SK-MEL-5 (cell line): ENCODE measurements at regions not wholly inside any gene's neighbourhood (a gene's known extent, or its start where the extent isn't known, plus 50 kb on each side); places are given as distances from the start of the nearest gene placed in this dataset.

Experiments used
- DNase-seq: peaks from one replicate; pipeline ENCODE4 v3.0.0-alpha.2; 2016; ENCODE audit warnings: low read depth, low spot score
- in situ Hi-C: cut with HindIII; loops from 2 replicates; pipeline ENCODE4 v1.10.0; 2016; ENCODE audit warnings: low sequenced_read_pairs, high pct_unique_total_duplicates, low pct_unique_long_range_greater_than_20kb

- no peak for DNase-seq
- in situ Hi-C loops, result no loop called here
Measured at GRCh38 chr6:15036690-15037245, 209.1 kb upstream of the JARID2 start.

GRCh38 chr6:15037253-15037652, 208.6 kb upstream of the JARID2 start:
- in situ Hi-C loops, result no loop called here
- no peak for DNase-seq

DNA sequence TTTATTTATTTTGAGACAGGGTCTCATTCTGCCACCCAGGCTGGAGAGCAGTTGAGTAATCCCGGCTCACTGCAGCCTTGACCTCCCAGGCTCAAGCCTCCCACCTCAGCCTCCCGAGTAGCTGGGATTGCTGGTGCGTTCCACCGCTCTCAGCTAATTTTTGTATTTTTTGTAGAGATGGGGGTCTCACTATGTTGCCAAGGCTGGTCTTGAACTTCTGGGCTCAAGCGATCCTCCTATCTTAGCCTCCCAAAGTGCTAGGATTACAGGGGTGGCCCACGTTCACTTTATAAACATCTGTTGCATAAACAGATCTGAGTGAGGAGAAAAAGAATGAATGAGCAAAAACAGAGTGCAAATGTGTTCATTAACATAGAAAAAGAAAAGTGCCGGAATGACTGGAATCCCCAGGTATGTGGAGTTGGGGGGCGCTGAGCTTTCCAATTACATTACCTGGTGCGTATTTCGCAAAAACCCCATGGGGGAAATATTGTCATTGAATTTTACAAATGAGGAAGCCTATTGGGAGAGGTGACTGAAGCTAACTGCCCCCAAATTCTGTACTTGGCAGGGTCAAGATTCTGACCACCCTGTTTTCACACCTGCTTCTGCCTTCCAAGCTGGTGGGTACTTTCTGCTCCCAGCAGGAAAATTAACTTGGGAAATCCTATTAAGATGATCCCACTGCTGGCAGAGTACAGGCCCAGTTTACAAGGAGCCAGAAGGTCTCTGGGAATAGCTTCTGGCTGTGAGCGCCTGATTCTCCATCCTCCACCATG, 207.7 kb upstream of the JARID2 start:
- in situ Hi-C loops, result no loop called here
- DNase-seq, result no peak

- in situ Hi-C loops, result no loop called here
- DNase-seq, result no peak
Measured at GRCh38 chr6:15039136-15039535, 206.7 kb upstream of the JARID2 start.

GRCh38 chr6:15042938-15043337, 202.9 kb upstream of the JARID2 start:
- in situ Hi-C loops, result no loop called here
- DNase-seq, result no peak

- in situ Hi-C loops, result no loop called here
- DNase-seq, result no peak
Measured at GRCh38 chr6:15044146-15044882, 201.6 kb upstream of the JARID2 start.

DNA sequence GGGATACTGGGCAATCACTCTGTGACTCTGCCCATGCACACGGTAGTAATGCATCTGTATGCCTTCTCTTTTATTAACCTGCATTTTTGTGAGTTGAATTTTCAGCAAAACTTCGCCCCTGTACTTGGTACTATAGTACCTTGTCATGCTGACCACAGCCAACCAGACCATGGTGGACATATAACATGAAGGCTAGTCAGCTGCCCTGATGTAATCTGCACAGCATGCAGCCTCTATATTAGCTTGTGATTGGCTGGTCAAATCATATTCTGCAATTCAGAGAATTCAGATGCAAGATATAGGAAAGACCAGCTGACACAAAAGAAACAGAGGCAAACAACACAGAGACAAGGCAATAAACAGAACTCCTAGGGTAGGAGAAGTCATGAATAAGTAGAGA, 200.9 kb upstream of the JARID2 start:
- in situ Hi-C loops, result no loop called here
- DNase-seq, result no peak

DNA sequence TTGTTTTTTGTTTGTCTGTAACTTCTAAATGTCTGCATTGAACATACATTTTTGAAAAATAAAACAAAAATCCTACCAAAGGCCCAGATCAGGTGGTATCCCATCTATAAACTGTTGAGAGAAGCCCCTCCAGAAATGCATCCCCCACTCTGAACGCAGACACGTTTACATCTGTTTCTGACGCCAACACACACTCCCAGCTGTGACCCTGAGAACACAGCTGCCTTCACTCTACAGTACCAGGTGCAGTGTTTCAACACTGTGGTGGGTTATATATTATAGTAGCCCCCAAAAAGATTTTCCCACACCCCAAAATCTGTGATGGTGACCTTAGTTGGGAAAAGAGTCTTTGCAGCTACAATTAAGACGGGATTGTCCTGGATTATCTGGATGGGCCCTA, 199.1 kb upstream of the JARID2 start:
- in situ Hi-C loops, result no loop called here
- DNase-seq, result no peak

- in situ Hi-C loops, result no loop called here
- no peak for DNase-seq
Measured at GRCh38 chr6:15048367-15048766, 197.5 kb upstream of the JARID2 start.

GRCh38 chr6:15058200-15059061, 187.4 kb upstream of the JARID2 start:
- in situ Hi-C loops, result no loop called here
- no peak for DNase-seq

GRCh38 chr6:15061180-15061641, 184.7 kb upstream of the JARID2 start:
- in situ Hi-C loops, result no loop called here
- DNase-seq, result no peak

DNA sequence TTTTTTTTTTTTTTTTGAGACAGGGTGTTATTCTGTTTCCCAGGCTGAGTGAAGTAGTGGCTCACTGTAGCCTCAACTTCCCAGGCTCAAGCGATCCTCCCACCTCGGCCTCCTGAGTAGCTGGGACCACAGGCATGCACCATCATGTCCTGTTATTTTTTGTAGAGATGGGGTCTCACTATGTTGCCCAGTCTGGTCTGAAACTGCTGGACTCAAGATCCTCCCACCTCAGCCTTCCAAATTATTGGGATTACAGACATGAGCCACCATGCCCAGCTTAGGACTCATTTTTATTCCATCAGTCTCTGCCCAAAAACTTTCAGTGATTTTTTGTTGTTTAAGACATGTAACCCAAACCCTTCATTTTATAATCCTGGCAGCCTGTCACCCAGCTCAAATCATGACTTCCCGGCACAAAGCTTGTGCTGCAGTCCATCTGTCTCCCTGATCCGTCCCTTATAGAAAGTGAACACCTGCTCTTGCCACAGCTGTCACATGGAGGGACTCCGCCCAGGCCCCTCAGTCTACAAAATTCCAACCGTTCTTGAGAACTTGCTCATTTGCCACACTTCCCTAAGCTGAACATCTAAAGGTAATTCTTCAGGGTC, 183.9 kb upstream of the JARID2 start:
- in situ Hi-C loops, result no loop called here
- no peak for DNase-seq

DNA sequence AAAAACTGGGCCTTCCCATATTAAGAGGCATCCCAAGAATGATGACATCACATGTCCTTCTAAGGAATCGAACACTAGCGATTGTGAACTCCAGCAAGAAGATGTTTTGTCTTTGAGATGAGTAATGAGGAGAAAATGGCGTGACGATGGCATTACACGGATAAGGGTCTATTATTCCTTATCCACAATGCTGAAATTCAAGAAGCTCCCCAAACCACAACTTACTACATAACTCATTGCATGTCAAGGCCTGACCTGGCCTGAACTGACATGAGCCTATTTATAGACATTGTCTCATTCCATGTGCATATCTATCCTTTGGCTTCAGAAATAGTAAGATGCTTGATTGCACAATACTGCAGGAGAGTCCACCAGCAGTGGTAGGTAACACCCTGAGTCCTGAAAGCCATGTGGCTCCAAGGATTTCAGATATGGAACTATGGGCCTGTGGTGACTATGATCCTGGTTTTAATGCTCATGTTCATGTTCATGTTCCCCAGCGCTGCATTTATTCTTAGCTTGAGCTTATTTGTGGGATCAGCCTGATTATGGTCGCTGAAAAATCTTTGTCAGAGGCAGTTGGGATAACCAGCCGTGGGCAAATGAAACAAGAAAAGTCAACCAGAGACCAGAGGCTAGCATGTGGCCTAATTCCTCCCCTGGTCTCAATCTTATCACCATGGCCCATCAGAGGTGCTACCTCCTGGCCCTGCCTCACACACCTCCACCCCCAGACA, 183.2 kb upstream of the JARID2 start:
- in situ Hi-C loops, result no loop called here
- DNase-seq, result peak; percentile 52

DNA sequence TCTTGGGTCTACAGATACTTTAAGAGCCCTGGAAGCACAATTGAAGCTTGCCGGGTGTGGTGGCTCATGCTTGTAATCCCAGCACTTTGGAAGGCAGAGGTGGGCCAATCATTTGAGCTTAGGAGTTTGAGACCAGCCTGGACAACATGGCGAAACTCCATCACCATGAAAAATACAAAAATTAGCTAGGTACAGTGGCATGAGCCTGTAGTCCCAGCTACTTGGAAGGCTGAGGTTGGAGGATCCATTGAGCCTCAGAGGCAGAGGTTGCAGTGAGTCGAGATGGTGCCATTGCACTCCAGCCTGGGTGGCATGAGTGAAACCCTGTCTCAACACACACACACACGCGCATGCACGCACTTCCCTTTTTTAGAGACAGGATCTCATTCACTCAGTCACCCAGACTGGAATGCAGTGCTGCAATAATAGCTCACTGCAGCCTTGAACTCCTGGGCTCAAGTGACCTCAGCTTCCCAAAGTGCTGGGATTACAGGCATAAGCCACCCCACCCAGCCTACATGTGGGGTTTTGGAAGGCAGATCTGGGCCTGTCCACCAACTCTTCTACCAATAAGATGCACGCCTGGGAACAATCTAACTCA, 182.5 kb upstream of the JARID2 start:
- no peak for DNase-seq
- in situ Hi-C loops, result no loop called here

- in situ Hi-C loops, result no loop called here
- no peak for DNase-seq
Measured at GRCh38 chr6:15065261-15065989, 180.4 kb upstream of the JARID2 start.
